Amygdala (tissue), 56 donors: ENCODE measurements at regions not wholly inside any gene's neighbourhood (a gene's known extent, or its start where the extent isn't known, plus 50 kb on each side); places are given as distances from the start of the nearest gene placed in this dataset.
"Not testable (repeated sequence)": the region's sequence is repeated elsewhere in the genome, so short reads cannot be mapped to it uniquely, and the experiment has no call there.

Source experiments
- DNase-seq, 56 donors: peaks; one replicate each; lab custom pipeline; 2025; lab: John Stamatoyannopoulos, UW

DNA sequence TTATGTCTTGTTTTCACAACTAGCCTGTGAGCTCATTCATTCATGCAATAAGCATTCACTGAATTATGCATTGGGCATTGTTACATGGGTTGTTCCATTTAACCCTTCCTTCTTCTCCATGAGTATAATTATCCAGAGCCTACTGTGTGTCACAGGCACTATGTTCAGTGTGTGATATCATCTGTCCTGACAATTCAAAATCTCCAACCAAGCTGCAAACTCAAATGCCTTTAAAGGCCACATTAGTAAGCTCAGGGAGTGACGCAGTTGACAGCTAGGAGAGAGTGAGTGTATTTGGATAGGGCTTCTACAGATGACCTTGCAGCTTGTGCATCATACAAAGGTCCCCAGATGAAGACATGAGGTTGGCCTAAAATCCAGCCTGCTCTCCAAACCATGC, 289.5 kb downstream of the OMA1 start:
- no peak for DNase-seq

DNA sequence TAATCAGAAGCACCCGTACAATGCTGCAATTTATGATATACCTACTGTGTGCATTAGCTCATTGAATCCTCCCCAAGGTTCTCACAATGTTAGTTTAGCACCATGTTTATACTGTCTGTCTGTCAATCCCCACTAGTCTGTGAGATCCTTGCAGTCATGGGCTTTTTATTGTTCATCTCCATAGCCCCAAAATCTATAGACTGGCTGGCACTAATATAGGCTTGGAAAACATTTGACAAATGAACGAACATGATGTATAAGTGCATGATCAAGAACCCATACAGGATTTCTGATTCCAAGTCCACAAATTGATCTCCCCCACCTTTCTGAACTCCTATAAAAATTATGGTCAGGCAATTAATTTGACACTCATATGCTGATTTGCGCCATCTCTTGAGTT, 290.0 kb downstream of the OMA1 start:
- no peak for DNase-seq

DNA sequence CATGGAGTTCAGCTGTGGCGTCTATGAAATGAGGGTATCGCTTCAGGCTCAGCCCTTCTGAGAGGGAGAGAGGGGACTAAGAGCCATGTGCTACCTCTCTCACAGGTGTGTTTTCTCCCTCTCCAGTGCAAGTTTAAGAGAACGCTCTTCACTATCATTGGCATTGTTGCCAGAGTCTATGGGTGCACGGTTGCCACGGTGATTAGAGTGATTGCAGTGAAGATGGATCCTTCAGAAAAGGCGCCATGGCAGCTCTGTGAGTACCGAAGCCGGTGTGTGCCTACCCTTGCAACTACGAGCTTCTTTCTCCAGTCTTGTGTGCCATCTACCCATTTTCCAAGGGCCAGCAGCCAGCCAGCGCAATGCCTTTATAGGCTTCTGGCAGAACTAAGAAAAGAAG, 290.5 kb downstream of the OMA1 start:
- DNase-seq, result no peak

DNA sequence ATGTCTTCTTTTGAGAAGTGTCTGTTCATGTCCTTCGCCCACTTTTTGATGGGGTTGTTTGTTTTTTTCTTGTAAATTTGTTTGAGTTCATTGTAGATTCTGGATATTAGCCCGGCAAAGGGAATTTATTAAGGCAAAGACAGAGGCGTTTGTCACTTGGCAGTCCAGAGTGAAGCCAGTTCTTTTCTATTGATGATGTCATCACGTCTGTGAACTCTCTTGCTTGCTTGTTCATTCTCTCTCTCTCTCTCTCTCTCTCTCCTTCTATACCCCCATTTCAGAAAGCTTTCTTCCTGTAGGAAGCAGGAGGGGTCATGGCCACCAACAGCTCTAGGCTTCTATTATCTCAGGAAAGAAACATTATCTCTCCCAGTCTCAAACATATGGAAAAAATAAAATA, 291.3 kb downstream of the OMA1 start:
- no peak for DNase-seq

DNA sequence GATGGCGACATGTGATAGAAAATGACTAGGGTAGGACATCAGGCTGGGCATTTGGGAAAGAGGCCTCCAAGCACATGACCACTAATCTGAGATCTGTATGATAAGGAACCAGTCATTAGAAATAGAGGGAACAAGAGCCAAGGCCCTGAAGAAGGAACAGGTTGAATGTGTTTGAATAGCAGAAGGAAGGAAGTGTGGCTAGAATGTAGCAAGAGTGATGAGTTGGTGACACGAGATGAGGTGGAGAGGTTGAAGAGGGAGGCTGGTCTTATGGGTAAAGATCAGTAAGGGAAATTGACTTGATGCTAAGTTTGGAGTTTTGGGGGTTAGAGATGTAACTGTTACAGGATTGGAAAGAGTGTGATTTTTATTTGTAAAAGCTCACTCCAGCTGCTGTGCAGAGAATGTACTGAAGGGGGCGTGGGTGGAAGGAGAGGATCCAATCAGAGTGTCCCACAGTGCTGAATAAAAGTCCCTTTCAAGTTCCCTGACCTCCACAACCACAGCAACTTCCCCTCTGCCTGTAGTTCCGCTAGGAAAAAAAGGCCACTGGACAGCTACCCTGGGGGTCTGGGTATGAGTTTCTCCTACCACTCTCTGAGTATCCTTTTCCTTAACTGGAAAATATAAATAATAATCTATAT, 295.0 kb downstream of the OMA1 start:
- DNase-seq, result no peak

DNA sequence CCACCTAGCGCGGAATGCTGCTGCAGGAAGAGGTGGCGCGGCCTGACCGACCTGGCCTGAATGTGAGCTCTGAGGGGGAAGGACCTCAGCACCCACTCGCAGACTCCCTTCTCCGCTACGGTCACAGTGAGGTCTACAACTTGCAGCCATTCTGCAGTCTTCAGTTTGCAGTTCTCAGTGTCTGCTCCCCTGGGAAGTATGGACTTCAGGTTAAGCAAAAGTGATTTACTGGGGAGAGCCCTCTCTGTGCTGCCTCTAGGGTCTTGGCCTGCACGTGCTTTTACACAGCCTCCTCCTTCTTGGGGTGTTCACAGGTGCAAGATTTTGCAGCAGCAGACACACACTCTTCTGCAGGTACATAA, 296.0 kb downstream of the OMA1 start:
- no peak for DNase-seq

DNA sequence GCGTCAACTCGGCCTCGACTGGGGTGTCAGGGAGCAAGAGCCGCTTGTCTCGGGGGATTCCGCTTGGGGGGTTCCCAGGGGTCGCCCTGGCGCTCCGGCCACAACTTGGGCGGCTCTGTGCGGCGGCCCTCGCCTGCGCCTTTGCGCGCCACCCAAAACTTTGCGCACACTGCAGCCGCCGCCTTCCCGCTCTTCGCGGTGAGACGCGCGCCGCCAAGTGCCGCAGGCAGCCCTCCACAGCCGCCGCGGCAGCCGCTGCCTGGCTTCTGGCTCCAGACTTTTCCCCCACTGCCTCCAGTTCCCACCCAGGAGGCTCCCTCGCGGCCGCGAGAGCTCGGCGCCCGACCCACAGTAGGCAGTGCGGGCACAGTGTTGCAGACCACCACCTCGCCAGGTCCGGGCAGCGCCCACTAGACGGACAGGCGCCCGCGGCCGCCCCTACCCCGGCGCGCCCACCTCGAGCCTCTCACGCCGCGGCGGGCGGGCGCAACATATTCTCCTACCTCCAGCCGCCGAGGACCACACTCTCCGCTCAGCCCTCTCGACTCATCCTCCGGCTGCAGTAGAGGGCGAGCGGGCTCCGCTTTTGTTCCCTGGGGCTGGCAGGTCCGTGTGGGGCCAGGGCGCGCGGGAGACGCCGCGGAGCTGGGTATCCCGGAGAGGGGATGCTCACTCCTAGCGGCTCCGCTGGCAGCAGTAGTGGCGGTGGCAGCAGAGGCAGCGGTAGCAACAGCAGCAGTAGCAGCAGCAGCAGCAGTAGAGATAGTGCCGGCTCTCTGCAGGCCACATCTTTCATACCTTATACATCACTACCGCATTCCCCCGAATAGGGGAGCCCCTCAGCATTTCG, 296.6 kb downstream of the OMA1 start:
- DNase-seq, result peak in 38 of 56 donors; percentile 4 to 71 (median 35)

DNA sequence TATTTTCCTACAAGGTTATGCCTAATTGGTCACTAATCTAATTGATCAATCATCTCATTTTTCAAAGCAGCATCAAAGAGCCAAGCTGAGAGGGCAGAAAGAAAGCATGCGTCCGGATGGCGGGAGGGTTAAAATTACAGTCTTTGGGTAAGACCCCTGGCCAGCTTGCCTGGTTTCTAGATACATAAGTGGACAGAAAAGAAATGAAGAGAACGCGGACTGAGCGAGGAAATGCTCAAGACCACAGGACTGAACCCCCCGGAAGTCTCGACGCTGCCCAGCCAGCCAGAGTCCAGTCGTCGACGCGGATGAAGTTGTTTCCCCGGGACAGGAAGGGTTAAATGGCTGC, 297.2 kb downstream of the OMA1 start:
- DNase-seq, result no peak

DNA sequence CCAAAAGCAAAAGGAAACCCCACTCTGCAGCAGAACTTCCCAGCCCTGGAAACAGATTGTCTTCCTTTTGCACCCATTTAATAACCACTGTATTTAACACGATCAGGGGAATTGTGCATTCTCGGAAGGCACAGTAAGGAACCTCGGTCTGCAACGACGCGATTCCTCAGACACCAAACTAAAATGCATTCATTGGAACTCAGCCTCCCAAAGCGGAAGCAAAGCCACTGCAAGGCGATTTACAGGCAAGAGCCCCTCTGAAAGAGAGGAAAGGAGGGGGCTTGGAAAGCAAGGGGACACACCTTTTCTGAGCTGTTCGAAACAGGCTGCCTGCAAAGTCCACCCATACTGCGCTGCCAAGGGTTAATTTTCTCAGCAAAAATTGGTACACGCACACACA, 297.7 kb downstream of the OMA1 start:
- peak in 3 of 56 donors; percentile 17 to 20 (median 19) for DNase-seq

DNA sequence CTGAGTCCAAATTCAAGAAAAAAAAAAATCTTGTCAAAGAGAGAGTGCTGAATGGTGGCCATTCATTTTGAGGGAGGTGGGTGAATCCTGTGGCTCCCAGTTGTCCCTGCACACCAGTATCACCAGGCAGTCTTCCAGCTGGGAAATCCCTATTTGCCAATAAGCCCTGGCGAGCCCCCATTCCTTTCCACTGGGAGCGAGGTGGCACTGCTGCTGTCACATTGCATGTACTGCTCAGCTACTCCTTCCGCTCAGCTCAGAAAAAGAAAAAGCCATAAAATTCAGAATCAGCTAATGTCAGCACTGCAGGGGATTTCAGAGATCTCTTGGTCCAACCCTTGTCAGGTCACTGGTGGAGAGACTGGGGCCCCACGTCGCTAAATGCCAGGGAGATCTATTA, 298.5 kb downstream of the OMA1 start:
- DNase-seq, result peak in 3 of 56 donors; percentile 17 to 24 (median 19)

DNA sequence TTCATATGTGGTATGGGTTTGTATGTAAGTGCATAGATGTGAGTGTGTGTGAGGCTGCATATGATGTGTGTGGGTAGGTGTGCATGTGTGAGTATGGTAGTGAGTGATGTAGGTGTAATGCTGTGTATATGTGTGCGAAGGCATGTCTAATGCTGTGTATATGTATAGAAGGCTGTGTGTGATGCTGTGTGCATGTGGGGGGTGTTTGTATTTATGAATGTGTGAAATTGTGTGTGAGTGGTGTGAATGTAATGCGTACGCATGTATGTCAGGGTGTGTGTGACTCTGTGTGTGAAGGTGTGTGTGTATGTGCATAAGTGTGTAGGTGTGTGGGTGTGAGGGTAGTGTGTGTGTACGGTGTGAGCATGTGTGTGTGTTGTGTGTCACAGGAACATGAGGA, 300.0 kb downstream of the OMA1 start:
- no peak for DNase-seq

DNA sequence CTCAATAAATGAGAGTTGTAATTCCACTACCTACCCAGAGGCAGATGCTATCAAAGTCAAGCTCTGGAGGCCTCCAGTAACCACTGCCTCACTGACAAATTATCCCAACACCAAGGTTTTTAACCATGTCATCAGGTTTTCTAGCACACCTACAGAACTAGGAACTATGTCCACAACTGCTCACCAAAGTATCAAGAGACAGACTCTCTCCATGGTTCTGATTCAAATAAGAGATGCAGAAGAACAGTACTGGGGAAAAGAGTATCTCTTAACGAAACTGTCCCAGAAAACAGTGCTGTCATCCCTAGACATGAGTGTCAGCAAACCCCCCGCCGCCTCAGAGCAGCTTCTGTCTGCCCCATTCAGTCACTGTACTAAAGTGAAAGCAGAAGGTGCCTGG, 301.7 kb downstream of the OMA1 start:
- DNase-seq, result no peak

DNA sequence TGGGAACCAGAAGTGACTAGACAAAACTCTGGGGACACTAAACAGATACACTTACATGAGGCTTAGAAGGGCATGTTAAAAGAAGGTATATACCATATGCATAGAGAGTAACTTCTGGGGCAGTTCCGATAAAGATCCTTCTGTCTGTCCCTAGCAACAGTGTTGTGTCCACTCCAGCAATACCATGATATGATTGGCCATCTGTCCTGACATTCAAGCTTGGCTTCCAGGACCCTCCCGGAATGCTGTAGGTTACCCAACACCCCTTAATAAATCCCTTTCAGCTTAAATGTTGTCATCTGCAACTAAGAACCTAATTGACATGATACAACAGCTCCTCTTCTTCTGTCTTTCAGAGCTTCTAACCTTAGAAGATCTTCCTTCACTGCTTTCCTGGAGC, 307.7 kb downstream of the OMA1 start:
- no peak for DNase-seq

DNA sequence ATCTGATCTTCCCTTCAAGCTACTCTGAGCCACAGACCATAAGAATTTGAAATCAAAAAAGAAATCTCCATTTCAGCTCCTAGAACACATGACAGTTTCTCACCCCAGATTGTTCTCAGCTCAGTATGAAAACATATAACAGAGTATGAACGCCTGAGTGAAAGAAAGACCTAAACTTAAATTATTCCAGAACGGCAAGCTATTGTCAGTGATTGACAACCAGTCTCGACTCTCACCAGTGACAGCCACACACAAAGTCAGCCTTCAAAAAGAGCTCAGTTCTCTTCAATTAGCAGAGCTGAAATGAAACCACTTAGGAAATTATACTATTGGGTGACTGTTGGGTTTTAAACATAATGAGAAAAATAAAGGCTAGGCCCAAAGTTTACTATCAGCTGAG, 312.8 kb downstream of the OMA1 start:
- no peak for DNase-seq

DNA sequence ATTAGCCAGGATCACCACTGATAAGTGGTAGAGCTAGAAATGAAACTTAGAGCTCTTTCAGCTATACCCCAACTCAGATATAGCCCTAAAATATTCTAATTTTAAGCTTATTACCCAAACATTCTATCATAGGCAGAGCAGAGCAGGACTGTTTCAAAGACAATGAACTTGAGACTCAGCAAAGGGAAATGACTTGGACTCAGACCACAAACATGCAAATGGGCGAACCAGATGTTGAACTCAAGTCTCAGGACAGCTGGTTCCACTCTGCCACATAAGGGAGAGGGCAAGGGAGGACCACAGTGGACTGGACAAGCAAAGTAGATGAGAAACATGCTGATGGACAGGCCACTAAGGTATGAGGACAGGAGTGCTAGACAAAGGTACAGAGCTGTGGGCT, 315.3 kb downstream of the OMA1 start:
- DNase-seq, result no peak

DNA sequence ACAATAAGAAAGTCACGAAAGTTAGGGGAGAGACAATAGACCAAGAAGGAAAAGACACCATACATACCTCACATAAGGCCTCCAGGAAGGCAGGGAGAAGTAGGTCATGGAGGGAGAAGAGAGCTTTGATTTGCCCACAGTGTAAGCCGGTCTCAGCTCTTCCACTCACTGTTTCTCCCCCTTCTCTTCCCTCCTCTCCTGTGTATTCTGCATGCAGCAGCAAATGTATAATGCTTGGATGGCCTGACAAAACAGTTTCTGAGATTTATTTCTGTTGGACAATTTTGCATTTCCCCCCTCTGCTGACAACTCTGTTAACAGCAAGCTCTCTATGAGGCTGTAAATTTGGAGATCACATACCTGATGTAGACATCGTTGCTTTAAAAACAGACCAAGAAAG, 318.9 kb downstream of the OMA1 start:
- DNase-seq, result no peak

DNA sequence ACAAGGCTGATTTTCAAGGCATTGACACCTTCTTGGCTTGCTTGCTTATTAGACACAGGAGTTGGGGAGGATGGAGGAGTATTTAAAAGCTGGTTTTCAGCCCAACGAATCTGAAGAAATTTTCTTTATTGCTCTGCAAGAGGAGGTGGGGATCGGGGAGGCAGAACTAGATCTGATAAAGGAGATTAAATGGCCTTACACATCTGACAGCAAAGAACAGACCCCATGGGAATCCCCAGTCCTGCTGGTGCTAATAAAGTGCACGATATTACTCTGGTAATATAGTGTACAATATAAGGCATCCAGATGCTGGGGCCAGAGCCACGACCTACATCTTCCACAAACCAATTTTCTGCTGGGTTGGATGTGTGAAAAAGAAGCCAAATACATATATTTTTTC, 323.0 kb downstream of the OMA1 start:
- DNase-seq, result no peak

DNA sequence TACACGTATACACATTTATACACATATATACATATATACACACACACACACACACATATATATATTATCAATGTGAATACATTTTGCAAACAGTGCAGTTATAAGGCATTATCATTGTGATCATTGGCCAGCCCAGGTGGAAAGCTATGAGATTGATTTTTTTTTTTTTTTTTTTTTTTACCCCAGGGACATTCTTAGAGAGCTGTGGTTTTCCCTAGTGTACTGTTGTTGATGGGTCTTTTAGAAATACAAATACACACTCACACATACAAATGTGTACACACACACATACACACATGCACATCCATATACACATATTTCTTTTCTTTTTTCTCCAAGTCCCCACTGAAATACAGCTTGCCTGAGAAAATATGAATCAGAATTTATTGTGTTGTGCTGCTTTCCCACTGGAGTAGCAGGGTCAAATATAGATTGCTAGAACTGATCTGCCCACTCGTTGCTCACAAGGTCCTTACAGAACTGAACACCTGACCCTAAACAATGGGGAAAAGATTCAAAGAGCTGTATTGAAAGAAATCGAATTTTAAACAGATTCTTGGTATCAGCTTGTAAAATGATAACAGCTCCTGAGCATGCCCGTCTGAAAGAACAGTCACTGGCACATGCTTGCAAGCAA, 325.6 kb downstream of the OMA1 start:
- DNase-seq, result no peak

DNA sequence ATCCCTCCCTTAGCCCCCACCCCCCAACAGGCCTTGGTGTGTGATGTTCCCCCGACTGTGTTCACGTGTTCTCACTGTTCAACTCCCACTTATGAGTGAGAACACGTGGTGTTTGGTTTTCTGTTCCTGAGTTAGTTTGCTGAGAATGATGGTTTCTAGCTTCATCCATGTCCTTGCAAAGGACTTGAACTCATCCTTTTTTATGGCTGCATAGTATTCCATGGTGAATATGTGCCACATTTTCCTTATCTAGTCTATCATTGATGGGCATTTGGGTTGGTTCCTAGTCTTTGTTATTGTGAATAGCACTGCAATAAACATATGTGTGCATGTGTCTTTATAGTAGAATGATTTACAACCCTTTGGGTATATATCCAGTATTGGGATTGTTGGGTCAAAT, 330.4 kb downstream of the OMA1 start:
- not testable (repeated sequence) for DNase-seq

DNA sequence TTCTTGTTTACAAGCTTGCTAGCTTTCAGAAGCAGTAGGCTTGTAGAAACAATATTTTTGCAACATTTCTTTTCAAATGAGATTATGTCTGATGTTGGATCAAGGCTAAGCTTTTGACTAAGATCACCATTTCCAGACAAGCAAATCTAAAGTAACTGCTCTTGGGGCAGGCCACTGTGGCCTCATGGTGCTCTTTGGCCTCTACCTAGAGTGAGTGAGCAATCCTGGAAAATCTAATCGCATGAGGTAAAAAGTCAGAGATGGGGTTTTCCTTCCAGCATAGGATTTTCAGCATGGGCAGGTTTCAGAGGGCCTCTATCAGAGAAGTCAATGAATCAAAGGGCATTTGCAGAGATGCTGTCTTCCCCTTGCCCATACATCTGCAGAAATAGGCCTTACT, 331.9 kb downstream of the OMA1 start:
- no peak for DNase-seq

DNA sequence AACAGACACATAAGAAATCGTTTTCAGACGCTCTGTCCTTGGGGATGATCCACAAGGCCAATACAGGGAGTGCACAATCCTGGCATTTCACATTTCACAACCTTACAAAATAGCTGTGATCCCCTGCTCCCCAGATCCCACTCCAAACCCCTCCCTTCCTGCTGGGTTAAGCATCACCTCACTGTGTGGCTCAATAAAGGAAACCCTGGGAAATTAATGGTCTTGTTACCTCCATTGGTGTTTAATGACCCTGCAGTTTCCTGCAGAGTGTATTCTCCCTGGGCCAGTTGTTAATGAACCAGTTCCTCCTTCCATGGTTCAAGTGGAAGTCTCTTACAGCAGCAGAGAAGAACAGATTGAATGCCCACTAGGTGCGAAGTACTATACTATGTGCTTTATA, 334.7 kb downstream of the OMA1 start:
- no peak for DNase-seq

DNA sequence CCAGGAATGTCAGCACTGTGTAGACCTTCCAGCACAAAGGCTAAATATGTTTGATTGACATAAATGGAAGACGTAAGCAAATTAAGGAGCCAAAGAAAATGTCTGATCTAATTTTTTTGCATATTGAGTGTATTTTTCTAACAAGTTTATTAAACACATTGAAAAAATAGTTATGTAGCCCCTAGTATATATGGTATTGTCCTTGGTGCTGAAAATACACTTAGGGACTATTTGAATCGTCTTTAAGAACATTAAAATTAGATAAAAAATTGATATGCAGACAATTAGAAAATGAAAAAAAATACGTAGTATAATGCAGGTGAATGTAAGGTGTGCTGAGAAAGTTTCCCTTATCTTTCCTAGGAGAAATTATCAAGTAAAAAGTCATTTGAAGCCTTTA, 337.0 kb downstream of the OMA1 start:
- no peak for DNase-seq
